K562 (cell line): ENCODE measurements at regions not wholly inside any gene's neighbourhood (a gene's known extent, or its start where the extent isn't known, plus 50 kb on each side); places are given as distances from the start of the nearest gene placed in this dataset.

ENCODE experiments used
- ATAC-seq: fragments of 200-7000 bp; cut with Tn5 transposase; 3 replicates; pipeline ENCODE4 v1.9.1; 2020; ENCODE audit warnings: moderate library complexity
- BruUV-seq: library from RNA; stranded (reverse); fragments of 400-500 nt; replicated peaks from 2 replicates; lab custom pipeline; 2021; lab: Mats Ljungman, UMichigan
- CTCF ChIA-PET: fragments of 300-600 bp; formaldehyde crosslinking; extraction: SDS; loops from one replicate; lab custom pipeline; 2021; ENCODE audit warnings: low intra/inter-chr PET ratio; lab: Yijun Ruan, JAX
- POLR2A ChIA-PET: fragments of 300-600, 350-650 bp; sonication (Branson Sonifier 250); formaldehyde crosslinking; extraction: SDS; loops from one replicate; lab custom pipeline; 2021; ENCODE audit warnings: antibody characterized with exemption, inconsistent platforms; lab: Yijun Ruan, JAX
- DNase-seq, 4 experiments: peaks; one replicate each; pipeline versions ENCODE4 v3.0.0 to v3.0.0-alpha.2; 2011 to 2018; ENCODE audit warnings: low spot score in 3 of 4, mixed read lengths in 3 of 4; ENCODE audit errors: extremely low read depth in 1 of 4
- FAIRE-seq: peaks from 2 replicates; lab custom pipeline; 2011; peaks lifted over from hg19 to GRCh38; lab: Jason Lieb, UNC
- H2AFZ ChIP-seq: 2 replicates; pipeline ENCODE4 v1.6.0; 2011; ENCODE audit warnings: low read depth, low read length, control low read depth, inconsistent platforms
- H3K27ac ChIP-seq: fragments of 200-600 bp; 3 replicates; pipeline ENCODE4 v1.8.0; 2011; ENCODE audit warnings: low read depth, mild to moderate bottlenecking, control low read depth, inconsistent platforms, low read length, moderate library complexity, mixed read lengths; ENCODE audit errors: extremely low read depth
- H3K27me3 ChIP-seq, 2 experiments: fragments of 300-600 bp in 1 of 2; 2 replicates in 1 of 2; 3 replicates in 1 of 2; pipeline versions ENCODE4 v1.6.0 to v1.8.0; 2011; ENCODE audit warnings: inconsistent platforms in 2 of 2, low read length in 2 of 2, mild to moderate bottlenecking in 1 of 2, mixed read lengths in 1 of 2, moderate library complexity in 1 of 2; ENCODE audit not compliant: control insufficient read depth in 2 of 2, insufficient read depth in 2 of 2
- H3K36me3 ChIP-seq: fragments of 300-600 bp; 3 replicates; pipeline ENCODE4 v1.8.0; 2011; ENCODE audit warnings: mild to moderate bottlenecking, low read length, inconsistent platforms; ENCODE audit not compliant: control insufficient read depth, insufficient read depth
- H3K4me1 ChIP-seq, 2 experiments: fragments of 200-600 bp in 1 of 2; replicated peaks in 1 of 2; 2 replicates in 1 of 2; 3 replicates in 1 of 2; pipeline versions ENCODE4 v1.5.1 to v1.8.0; 2011; ENCODE audit warnings: inconsistent platforms in 2 of 2, low read length in 2 of 2, mild to moderate bottlenecking in 1 of 2, mixed read lengths in 1 of 2, moderate library complexity in 1 of 2; ENCODE audit not compliant: control insufficient read depth in 2 of 2, insufficient read depth in 2 of 2
- H3K4me2 ChIP-seq: 2 replicates; pipeline ENCODE4 v1.6.1; 2011; ENCODE audit warnings: low read length, control low read depth, inconsistent platforms, mixed read lengths; ENCODE audit not compliant: insufficient read depth
- H3K4me3 ChIP-seq: fragments of 200-600 bp; sonication (generic), shearing (Covaris generic); 2 replicates; pipeline ENCODE4 v1.5.1; 2016; ENCODE audit warnings: control low read depth, inconsistent platforms
- H3K79me2 ChIP-seq: fragments of 200-600 bp; 3 replicates; pipeline ENCODE4 v1.8.0; 2011; ENCODE audit warnings: low read length, inconsistent platforms; ENCODE audit not compliant: control insufficient read depth, insufficient read depth
- H3K9ac ChIP-seq, 2 experiments: 2 replicates each; pipeline versions ENCODE4 v1.6.0 to v1.6.1; 2011; ENCODE audit warnings: low read depth in 2 of 2, low read length in 2 of 2, control low read depth in 1 of 2, inconsistent platforms in 1 of 2, mild to moderate bottlenecking in 1 of 2, mixed read lengths in 1 of 2; ENCODE audit not compliant: insufficient read depth in 1 of 2
- H3K9me1 ChIP-seq: one replicate; pipeline ENCODE4 v1.6.0; 2011; ENCODE audit warnings: inconsistent platforms, mild to moderate bottlenecking, low read length, moderate library complexity; ENCODE audit not compliant: control insufficient read depth, insufficient read depth
- H3K9me3 ChIP-seq: replicated peaks from 2 replicates; pipeline ENCODE4 v1.5.1; 2011; ENCODE audit warnings: low read depth, low read length, inconsistent platforms; ENCODE audit not compliant: control insufficient read depth, insufficient read depth
- H4K20me1 ChIP-seq: replicated peaks from 2 replicates; pipeline ENCODE4 v1.6.1; 2011; ENCODE audit warnings: low read length, inconsistent platforms, mixed read lengths; ENCODE audit not compliant: control insufficient read depth, insufficient read depth
- ATF7 ChIP-seq: fragments of 450-650 bp; IDR thresholded peaks from 2 replicates; pipeline ENCODE4 v1.7.1; 2014; ENCODE audit warnings: mild to moderate bottlenecking, moderate library complexity
- CBFA2T2 ChIP-seq: fragments of 450-650 bp; conservative IDR thresholded peaks from 2 replicates; pipeline ENCODE4 v1.6.1; 2017; ENCODE audit warnings: mild to moderate bottlenecking
- JUNB ChIP-seq: fragments of 450-650 bp; formaldehyde crosslinking; conservative IDR thresholded peaks from 2 replicates; pipeline ENCODE4 v1.4.0; 2020; ENCODE audit warnings: mild to moderate bottlenecking
- MECOM ChIP-seq: fragments of 250-450 bp; sonication (Bioruptor Pico); IDR thresholded peaks from 2 replicates; pipeline ENCODE4 v1.8.0; 2022; ENCODE audit warnings: inconsistent platforms
- MNT ChIP-seq, 2 experiments: fragments of 450-650 bp; conservative IDR thresholded peaks; 2 replicates each; pipeline ENCODE4 v1.6.1; 2017; ENCODE audit warnings: mild to moderate bottlenecking in 2 of 2, moderate library complexity in 2 of 2
- RBM22 ChIP-seq: fragments of 200-400 bp; formaldehyde crosslinking; IDR thresholded peaks from 2 replicates; pipeline ENCODE4 v1.6.1; 2018; ENCODE audit warnings: low read length, low read depth; ENCODE audit not compliant: poor library complexity, severe bottlenecking
- TAF15 ChIP-seq: fragments of 200-400 bp; formaldehyde crosslinking; IDR thresholded peaks from 2 replicates; pipeline ENCODE4 v1.6.1; 2017; ENCODE audit warnings: mild to moderate bottlenecking, low read depth, low read length, moderate library complexity
- ZBTB9 ChIP-seq: fragments of 450-650 bp; formaldehyde crosslinking; IDR thresholded peaks from 2 replicates; pipeline ENCODE4 v1.4.0; 2020; ENCODE audit warnings: mild to moderate bottlenecking, moderate library complexity
- ZNF212 ChIP-seq: fragments of 450-650 bp; formaldehyde crosslinking; IDR thresholded peaks from 2 replicates; pipeline ENCODE4 v1.4.0; 2020; ENCODE audit warnings: mild to moderate bottlenecking
- ZNF354B ChIP-seq: fragments of 250-450 bp; sonication (Bioruptor Pico); IDR thresholded peaks from 2 replicates; pipeline ENCODE4 v1.4.0; 2020
- in situ Hi-C: fragments of 300-500 bp; cut with MboI; formaldehyde crosslinking; loops from 4 replicates; pipeline ENCODE4 v1.15.0; 2018; ENCODE audit warnings: inconsistent platforms, mixed read lengths
- intact Hi-C: fragments of 100-400 bp; cut with micrococcal nuclease; formaldehyde crosslinking; loops from 2 replicates; pipeline ENCODE4 v1.14.2; 2022
- TF ChIP-seq, protein P1 (sequence below): fragments of 450-650 bp; IDR thresholded peaks from 2 replicates; pipeline ENCODE4 v1.6.1; 2016; ENCODE audit warnings: low read depth
- TF ChIP-seq, protein P2 (sequence below): sonication (generic); formaldehyde crosslinking; IDR thresholded peaks from 2 replicates; pipeline ENCODE4 v1.8.1; 2023; ENCODE audit warnings: mild to moderate bottlenecking, missing genetic modification reagents, moderate library complexity

DNA sequence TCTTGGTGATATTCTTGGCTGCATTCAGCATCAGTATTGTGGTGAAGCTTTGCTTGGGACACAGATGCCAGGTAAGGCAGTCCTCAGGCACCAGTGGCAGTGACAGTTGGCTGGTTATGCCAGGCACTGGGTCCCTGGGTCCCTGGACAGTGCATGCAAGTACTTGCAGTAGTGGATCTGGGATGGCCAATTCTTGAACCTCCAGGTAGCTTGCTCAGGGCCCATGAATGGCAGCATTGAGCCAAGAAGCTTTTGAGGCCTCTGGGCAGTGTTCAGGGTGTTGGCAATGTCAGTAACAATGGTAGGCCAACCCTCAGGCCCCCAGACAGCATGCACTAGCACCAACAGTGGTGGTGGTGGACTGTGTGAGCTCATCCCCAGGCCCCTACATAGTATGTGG lies 106.8 kb upstream of the ANXA10 start:
- CTCF ChIA-PET, result no interaction called here
- H3K4me3 ChIP-seq, result no peak overlapping the region
- H3K4me2 ChIP-seq, result no peak overlapping the region
- H4K20me1 ChIP-seq, result no peaks in the 10 kb centered on the region
- no peak overlapping the region for H3K27ac ChIP-seq
- no peaks in the 10 kb centered on the region for H3K9me1 ChIP-seq
- FAIRE-seq, result no peak
- H3K79me2 ChIP-seq, result no peaks in the 10 kb centered on the region
- no peak overlapping the region for H3K9ac ChIP-seq
- no peak for ATAC-seq
- DNase-seq, result no peak
- H3K36me3 ChIP-seq, result no peaks in the 10 kb centered on the region
- intact Hi-C loops (no loop called here), in situ Hi-C loops (no loop called here)
- POLR2A ChIA-PET, result no interaction called here
- H2AFZ ChIP-seq, result no peak overlapping the region
- no TSS peak for BruUV-seq
- no peaks in the 10 kb centered on the region; the same call in 1 of the 2 replicates for H3K9me3 ChIP-seq
- H3K27me3 ChIP-seq, result no peaks in the 10 kb centered on the region
- H3K4me1 ChIP-seq, result no peaks in the 10 kb centered on the region
- TF ChIP-seq, protein P1, sequence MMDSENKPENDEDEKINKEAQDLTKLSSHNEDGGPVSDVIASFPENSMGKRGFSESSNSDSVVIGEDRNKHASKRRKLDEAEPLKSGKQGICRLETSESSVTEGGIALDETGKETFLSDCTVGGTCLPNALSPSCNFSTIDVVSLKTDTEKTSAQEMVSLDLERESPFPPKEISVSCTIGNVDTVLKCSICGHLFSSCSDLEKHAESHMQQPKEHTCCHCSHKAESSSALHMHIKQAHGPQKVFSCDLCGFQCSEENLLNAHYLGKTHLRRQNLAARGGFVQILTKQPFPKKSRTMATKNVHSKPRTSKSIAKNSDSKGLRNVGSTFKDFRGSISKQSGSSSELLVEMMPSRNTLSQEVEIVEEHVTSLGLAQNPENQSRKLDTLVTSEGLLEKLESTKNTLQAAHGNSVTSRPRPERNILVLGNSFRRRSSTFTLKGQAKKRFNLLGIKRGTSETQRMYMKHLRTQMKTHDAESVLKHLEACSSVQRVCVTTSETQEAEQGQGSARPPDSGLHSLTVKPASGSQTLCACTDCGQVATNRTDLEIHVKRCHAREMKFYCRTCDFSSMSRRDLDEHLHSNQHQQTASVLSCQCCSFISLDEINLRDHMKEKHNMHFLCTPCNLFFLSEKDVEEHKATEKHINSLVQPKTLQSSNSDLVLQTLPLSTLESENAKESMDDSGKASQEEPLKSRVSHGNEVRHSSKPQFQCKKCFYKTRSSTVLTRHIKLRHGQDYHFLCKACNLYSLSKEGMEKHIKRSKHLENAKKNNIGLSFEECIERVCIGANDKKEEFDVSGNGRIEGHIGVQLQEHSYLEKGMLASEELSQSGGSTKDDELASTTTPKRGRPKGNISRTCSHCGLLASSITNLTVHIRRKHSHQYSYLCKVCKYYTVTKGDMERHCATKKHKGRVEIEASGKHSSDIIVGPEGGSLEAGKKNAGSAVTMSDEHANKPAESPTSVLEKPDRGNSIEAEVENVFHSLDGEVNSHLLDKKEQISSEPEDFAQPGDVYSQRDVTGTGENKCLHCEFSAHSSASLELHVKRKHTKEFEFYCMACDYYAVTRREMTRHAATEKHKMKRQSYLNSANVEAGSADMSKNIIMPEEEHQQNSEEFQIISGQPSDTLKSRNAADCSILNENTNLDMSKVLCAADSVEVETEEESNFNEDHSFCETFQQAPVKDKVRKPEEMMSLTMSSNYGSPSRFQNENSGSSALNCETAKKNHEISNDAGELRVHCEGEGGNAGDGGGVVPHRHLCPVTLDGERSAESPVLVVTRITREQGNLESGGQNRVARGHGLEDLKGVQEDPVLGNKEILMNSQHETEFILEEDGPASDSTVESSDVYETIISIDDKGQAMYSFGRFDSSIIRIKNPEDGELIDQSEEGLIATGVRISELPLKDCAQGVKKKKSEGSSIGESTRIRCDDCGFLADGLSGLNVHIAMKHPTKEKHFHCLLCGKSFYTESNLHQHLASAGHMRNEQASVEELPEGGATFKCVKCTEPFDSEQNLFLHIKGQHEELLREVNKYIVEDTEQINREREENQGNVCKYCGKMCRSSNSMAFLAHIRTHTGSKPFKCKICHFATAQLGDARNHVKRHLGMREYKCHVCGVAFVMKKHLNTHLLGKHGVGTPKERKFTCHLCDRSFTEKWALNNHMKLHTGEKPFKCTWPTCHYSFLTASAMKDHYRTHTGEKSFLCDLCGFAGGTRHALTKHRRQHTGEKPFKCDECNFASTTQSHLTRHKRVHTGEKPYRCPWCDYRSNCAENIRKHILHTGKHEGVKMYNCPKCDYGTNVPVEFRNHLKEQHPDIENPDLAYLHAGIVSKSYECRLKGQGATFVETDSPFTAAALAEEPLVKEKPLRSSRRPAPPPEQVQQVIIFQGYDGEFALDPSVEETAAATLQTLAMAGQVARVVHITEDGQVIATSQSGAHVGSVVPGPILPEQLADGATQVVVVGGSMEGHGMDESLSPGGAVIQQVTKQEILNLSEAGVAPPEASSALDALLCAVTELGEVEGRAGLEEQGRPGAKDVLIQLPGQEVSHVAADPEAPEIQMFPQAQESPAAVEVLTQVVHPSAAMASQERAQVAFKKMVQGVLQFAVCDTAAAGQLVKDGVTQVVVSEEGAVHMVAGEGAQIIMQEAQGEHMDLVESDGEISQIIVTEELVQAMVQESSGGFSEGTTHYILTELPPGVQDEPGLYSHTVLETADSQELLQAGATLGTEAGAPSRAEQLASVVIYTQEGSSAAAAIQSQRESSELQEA, result no peak
- TF ChIP-seq CBFA2T2 (no peak), ZBTB9 (CRISPR knock-in tag) (no peak), ATF7 (no peak), JUNB (no peak), ZNF354B (CRISPR knock-in tag) (no peak), MECOM (no peak), RBM22 (no peak), ZNF212 (no peak), TAF15 (no peak), MNT (conservative IDR thresholded peaks at IDR 0.05) (no peak)
- TF ChIP-seq, protein P2, sequence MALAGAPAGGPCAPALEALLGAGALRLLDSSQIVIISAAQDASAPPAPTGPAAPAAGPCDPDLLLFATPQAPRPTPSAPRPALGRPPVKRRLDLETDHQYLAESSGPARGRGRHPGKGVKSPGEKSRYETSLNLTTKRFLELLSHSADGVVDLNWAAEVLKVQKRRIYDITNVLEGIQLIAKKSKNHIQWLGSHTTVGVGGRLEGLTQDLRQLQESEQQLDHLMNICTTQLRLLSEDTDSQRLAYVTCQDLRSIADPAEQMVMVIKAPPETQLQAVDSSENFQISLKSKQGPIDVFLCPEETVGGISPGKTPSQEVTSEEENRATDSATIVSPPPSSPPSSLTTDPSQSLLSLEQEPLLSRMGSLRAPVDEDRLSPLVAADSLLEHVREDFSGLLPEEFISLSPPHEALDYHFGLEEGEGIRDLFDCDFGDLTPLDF (CRISPR knock-in tag), result no peak
